H9 (cell line): ENCODE measurements at regions not wholly inside any gene's neighbourhood (a gene's known extent, or its start where the extent isn't known, plus 50 kb on each side); places are given as distances from the start of the nearest gene placed in this dataset.

Source experiments
- DNase-seq: peaks from one replicate; pipeline ENCODE4 v3.0.0-alpha.2; 2017
- H2AFZ ChIP-seq: one replicate; pipeline ENCODE4 v1.6.1; 2013; ENCODE audit warnings: mild to moderate bottlenecking, low read length, control low read depth, moderate library complexity
- H2AK5ac ChIP-seq: 2 replicates; pipeline ENCODE4 v1.6.1; 2013; ENCODE audit warnings: low read length, control low read depth, mixed read lengths; ENCODE audit not compliant: insufficient read length
- H2BK120ac ChIP-seq: one replicate; pipeline ENCODE4 v1.6.1; 2013; ENCODE audit warnings: low read depth, mild to moderate bottlenecking, low read length, control low read depth, inconsistent platforms; ENCODE audit not compliant: poor library complexity, severe bottlenecking
- H2BK12ac ChIP-seq: 2 replicates; pipeline ENCODE4 v1.6.1; 2013; ENCODE audit warnings: low read length, control low read depth, mixed read lengths, low read depth; ENCODE audit not compliant: insufficient read length
- H2BK15ac ChIP-seq: 2 replicates; pipeline ENCODE4 v1.6.1; 2013; ENCODE audit warnings: low read depth, low read length, control low read depth
- H2BK20ac ChIP-seq: one replicate; pipeline ENCODE4 v1.6.1; 2013; ENCODE audit warnings: low read depth, mild to moderate bottlenecking, low read length, control low read depth, inconsistent platforms; ENCODE audit not compliant: poor library complexity, severe bottlenecking
- H2BK5ac ChIP-seq: 2 replicates; pipeline ENCODE4 v1.6.1; 2013; ENCODE audit warnings: low read length, control low read depth, mixed read lengths; ENCODE audit not compliant: insufficient read length
- H3K14ac ChIP-seq: 2 replicates; pipeline ENCODE4 v1.6.1; 2013; ENCODE audit warnings: low read length, control low read depth; ENCODE audit not compliant: insufficient read depth
- H3K18ac ChIP-seq: 2 replicates; pipeline ENCODE4 v1.6.1; 2013; ENCODE audit warnings: low read depth, mild to moderate bottlenecking, mixed read lengths, low read length, control low read depth; ENCODE audit not compliant: insufficient read length
- H3K23ac ChIP-seq: 2 replicates; pipeline ENCODE4 v1.6.1; 2013; ENCODE audit warnings: low read length, control low read depth, mixed read lengths, low read depth; ENCODE audit not compliant: insufficient read length
- H3K23me2 ChIP-seq: 2 replicates; pipeline ENCODE4 v1.6.1; 2013; ENCODE audit warnings: low read depth, mild to moderate bottlenecking, mixed read lengths, low read length, control low read depth; ENCODE audit not compliant: insufficient read length, poor library complexity, severe bottlenecking
- H3K27ac ChIP-seq: 2 replicates; pipeline ENCODE4 v1.5.1; 2013; ENCODE audit warnings: low read length, control low read depth, mixed read lengths, low read depth; ENCODE audit not compliant: insufficient read length
- H3K27me3 ChIP-seq: 2 replicates; pipeline ENCODE4 v1.6.1; 2013; ENCODE audit warnings: low read length, control low read depth, inconsistent platforms; ENCODE audit not compliant: insufficient read depth
- H3K4ac ChIP-seq: 2 replicates; pipeline ENCODE4 v1.6.1; 2013; ENCODE audit warnings: low read depth, mild to moderate bottlenecking, control low read depth, inconsistent platforms, low read length, moderate library complexity
- H3K4me1 ChIP-seq: 2 replicates; pipeline ENCODE4 v1.6.1; 2013; ENCODE audit warnings: low read length, control low read depth, inconsistent platforms; ENCODE audit not compliant: insufficient read depth
- H3K4me2 ChIP-seq: 2 replicates; pipeline ENCODE4 v1.6.1; 2013; ENCODE audit warnings: low read length, control low read depth, mixed read lengths; ENCODE audit not compliant: insufficient read length, insufficient read depth
- H3K56ac ChIP-seq: 2 replicates; pipeline ENCODE4 v1.6.1; 2013; ENCODE audit warnings: low read depth, mild to moderate bottlenecking, mixed read lengths, low read length, control low read depth; ENCODE audit not compliant: insufficient read length
- H3K79me1 ChIP-seq: 2 replicates; pipeline ENCODE4 v1.6.1; 2013; ENCODE audit warnings: low read depth, mild to moderate bottlenecking, moderate library complexity, low read length, control low read depth, inconsistent platforms; ENCODE audit not compliant: insufficient read depth, poor library complexity, severe bottlenecking
- H3K79me2 ChIP-seq: 2 replicates; pipeline ENCODE4 v1.6.1; 2013; ENCODE audit warnings: low read length, control low read depth, inconsistent platforms; ENCODE audit not compliant: insufficient read depth
- H3K9ac ChIP-seq: 2 replicates; pipeline ENCODE4 v1.6.1; 2013; ENCODE audit warnings: low read length, control low read depth, mixed read lengths; ENCODE audit not compliant: insufficient read length; ENCODE audit errors: extremely low read depth
- H3K9me3 ChIP-seq: one replicate; pipeline ENCODE4 v1.6.1; 2013; ENCODE audit warnings: low read depth, low read length, inconsistent platforms; ENCODE audit not compliant: control insufficient read depth
- H3T11ph ChIP-seq: one replicate; pipeline ENCODE4 v1.6.1; 2013; ENCODE audit warnings: mild to moderate bottlenecking, low read length, control low read depth, inconsistent platforms
- H4K20me1 ChIP-seq: one replicate; pipeline ENCODE4 v1.6.1; 2013; ENCODE audit not compliant: control insufficient read depth, insufficient read length, insufficient read depth
- H4K5ac ChIP-seq: 2 replicates; pipeline ENCODE4 v1.6.1; 2013; ENCODE audit warnings: low read depth, mild to moderate bottlenecking, mixed read lengths, low read length, control low read depth; ENCODE audit not compliant: insufficient read length
- H4K8ac ChIP-seq: replicated peaks from 2 replicates; pipeline ENCODE4 v1.6.1; 2013; ENCODE audit warnings: low read length, control low read depth, mixed read lengths, low read depth; ENCODE audit not compliant: insufficient read length
- H4K91ac ChIP-seq: 2 replicates; pipeline ENCODE4 v1.6.1; 2013; ENCODE audit warnings: low read depth, mild to moderate bottlenecking, moderate library complexity, mixed read lengths, low read length, control low read depth; ENCODE audit not compliant: insufficient read length
- H3K27ac Mint-ChIP-seq, 3 experiments: 2 replicates in 2 of 3; 3 replicates in 1 of 3; pipeline ENCODE4 v1.8.0; 2020 to 2021; ENCODE audit warnings: mixed read lengths in 3 of 3, mild to moderate bottlenecking in 1 of 3, moderate library complexity in 1 of 3
- H3K27me3 Mint-ChIP-seq: 2 replicates; pipeline ENCODE4 v1.8.0; 2021; ENCODE audit warnings: low read depth, mild to moderate bottlenecking, moderate library complexity, mixed read lengths
- H3K36me3 Mint-ChIP-seq, 3 experiments: 2 replicates in 2 of 3; 3 replicates in 1 of 3; pipeline ENCODE4 v1.8.0; 2020 to 2021; ENCODE audit warnings: low read depth in 3 of 3, mixed read lengths in 3 of 3; ENCODE audit not compliant: insufficient read depth in 1 of 3
- H3K4me1 Mint-ChIP-seq, 2 experiments: 2 replicates each; pipeline ENCODE4 v1.8.0; 2020; ENCODE audit warnings: mixed read lengths in 2 of 2
- H3K4me3 Mint-ChIP-seq, 2 experiments: 2 replicates in 1 of 2; 3 replicates in 1 of 2; pipeline ENCODE4 v1.8.0; 2020 to 2021; ENCODE audit warnings: mild to moderate bottlenecking in 2 of 2, mixed read lengths in 2 of 2, moderate library complexity in 1 of 2
- H3K9me3 Mint-ChIP-seq, 2 experiments: 2 replicates in 1 of 2; 3 replicates in 1 of 2; pipeline ENCODE4 v1.8.0; 2020; ENCODE audit warnings: mild to moderate bottlenecking in 2 of 2, mixed read lengths in 2 of 2, moderate library complexity in 1 of 2
- WGBS: extraction: QIAGEN DNeasy Blood & Tissue Kit; methylation state at CpG from one replicate; pipeline ENCODE4 v1.1.7; 2013; ENCODE audit warnings: missing lambda C conversion rate, low lambda C conversion rate, mixed read lengths; ENCODE audit not compliant: insufficient read length; ENCODE audit errors: extremely low coverage; 5-methylcytosine and 5-hydroxymethylcytosine counted together
- TF ChIP-seq, protein P1 (sequence below): fragments of 200-600 bp; sonication (generic); conservative IDR thresholded peaks from 3 replicates; pipeline ENCODE4 v1.8.0; 2021; ENCODE audit warnings: antibody characterized with exemption, mild to moderate bottlenecking

DNA sequence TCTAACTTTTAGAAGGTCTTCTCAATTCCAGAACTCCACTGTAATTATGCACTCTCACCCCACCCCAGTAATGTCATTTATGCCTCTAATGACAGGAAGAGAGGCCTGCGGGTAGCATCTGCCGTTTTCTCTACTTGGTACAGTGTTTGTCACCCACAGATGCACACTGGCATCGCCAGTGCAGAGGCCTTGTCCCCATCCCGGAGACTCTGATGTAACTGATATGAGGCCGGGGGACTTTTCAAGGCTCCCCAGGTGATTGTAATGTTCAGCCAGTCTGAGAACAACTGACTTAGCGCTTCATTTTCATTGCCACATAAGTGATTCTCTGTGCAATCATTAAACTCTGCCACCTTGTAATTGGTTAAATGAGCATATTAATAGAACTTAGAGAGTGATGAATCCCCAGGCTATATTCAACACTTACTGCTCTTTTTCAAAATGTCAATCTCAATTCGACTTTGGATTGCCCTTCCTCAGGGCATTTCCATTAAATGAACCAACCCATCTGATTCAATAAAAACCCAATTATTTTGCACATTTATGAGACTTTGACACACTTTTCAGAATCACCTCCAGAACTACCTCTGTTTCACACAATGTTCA is 113.2 kb downstream of the HERPUD2 start:
- H3K9me3 ChIP-seq = no peaks in the 10 kb centered on the region
- H3K14ac ChIP-seq = no peak overlapping the region
- no peak overlapping the region for H2BK12ac ChIP-seq
- H3K4me1 ChIP-seq = no peaks in the 10 kb centered on the region
- no peaks in the 10 kb centered on the region for H3K27me3 ChIP-seq
- TF ChIP-seq, protein P1, sequence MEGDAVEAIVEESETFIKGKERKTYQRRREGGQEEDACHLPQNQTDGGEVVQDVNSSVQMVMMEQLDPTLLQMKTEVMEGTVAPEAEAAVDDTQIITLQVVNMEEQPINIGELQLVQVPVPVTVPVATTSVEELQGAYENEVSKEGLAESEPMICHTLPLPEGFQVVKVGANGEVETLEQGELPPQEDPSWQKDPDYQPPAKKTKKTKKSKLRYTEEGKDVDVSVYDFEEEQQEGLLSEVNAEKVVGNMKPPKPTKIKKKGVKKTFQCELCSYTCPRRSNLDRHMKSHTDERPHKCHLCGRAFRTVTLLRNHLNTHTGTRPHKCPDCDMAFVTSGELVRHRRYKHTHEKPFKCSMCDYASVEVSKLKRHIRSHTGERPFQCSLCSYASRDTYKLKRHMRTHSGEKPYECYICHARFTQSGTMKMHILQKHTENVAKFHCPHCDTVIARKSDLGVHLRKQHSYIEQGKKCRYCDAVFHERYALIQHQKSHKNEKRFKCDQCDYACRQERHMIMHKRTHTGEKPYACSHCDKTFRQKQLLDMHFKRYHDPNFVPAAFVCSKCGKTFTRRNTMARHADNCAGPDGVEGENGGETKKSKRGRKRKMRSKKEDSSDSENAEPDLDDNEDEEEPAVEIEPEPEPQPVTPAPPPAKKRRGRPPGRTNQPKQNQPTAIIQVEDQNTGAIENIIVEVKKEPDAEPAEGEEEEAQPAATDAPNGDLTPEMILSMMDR = no peak
- H3K23ac ChIP-seq = no peak overlapping the region
- no peak overlapping the region for H2BK120ac ChIP-seq
- no peaks in the 10 kb centered on the region for H4K20me1 ChIP-seq
- H3T11ph ChIP-seq = no peak overlapping the region
- H3K79me2 ChIP-seq = no peaks in the 10 kb centered on the region
- no peaks in the 10 kb centered on the region for H3K23me2 ChIP-seq
- H4K91ac ChIP-seq = no peak overlapping the region
- no peak overlapping the region for H2AFZ ChIP-seq
- H3K79me1 ChIP-seq = no peaks in the 10 kb centered on the region
- no peak for DNase-seq
- H2BK20ac ChIP-seq = no peak overlapping the region
- Mint-ChIP-seq H3K4me3 (no peak overlapping the region), H3K36me3 (peaks cover 0 to 2% (median 0%) of the 10 kb centered on the region in 3 experiments; a peak in 1 of 7 replicates), H3K27ac (no peak overlapping the region), H3K4me1 (no peaks in the 10 kb centered on the region), H3K9me3 (0 out of 5 replicates have a peak, but pooled peaks cover 0 to 2% of the 10 kb centered on the region in 2 experiments), H3K27me3 (peaks cover 5% of the 10 kb centered on the region; the same call in 1 of the 2 replicates)
- no peak overlapping the region for H3K9ac ChIP-seq
- no peak overlapping the region for H3K27ac ChIP-seq
- no peak overlapping the region for H4K8ac ChIP-seq
- no peak overlapping the region for H3K18ac ChIP-seq
- H4K5ac ChIP-seq = no peak overlapping the region
- no CpG with 5 or more reads among the region's 7 CpGs for WGBS
- H2BK15ac ChIP-seq = no peak overlapping the region
- no peak overlapping the region for H3K56ac ChIP-seq
- H3K4ac ChIP-seq = no peak overlapping the region
- no peak overlapping the region for H2AK5ac ChIP-seq
- H3K4me2 ChIP-seq = no peak overlapping the region
- H2BK5ac ChIP-seq = no peak overlapping the region
